Mesenchymal stem cell (in vitro differentiated cells and primary cell): ENCODE measurements at regions not wholly inside any gene's neighbourhood (a gene's known extent, or its start where the extent isn't known, plus 50 kb on each side); places are given as distances from the start of the nearest gene placed in this dataset.

Experiments
- DNase-seq: peaks from one replicate; pipeline ENCODE4 v3.0.0-alpha.2; 2013
- H2AFZ ChIP-seq: one replicate; pipeline ENCODE4 v1.6.1; 2013; ENCODE audit warnings: low read depth, mild to moderate bottlenecking, control low read depth, inconsistent platforms, low read length, moderate library complexity
- H2AK5ac ChIP-seq: 2 replicates; pipeline ENCODE4 v1.6.1; 2013; ENCODE audit warnings: low read length, moderate library complexity, mild to moderate bottlenecking, inconsistent platforms; ENCODE audit not compliant: severe bottlenecking
- H2BK120ac ChIP-seq: one replicate; pipeline ENCODE4 v1.6.1; 2013; ENCODE audit warnings: low read depth, mild to moderate bottlenecking, inconsistent platforms, low read length, moderate library complexity
- H2BK12ac ChIP-seq, 2 experiments: one replicate each; pipeline ENCODE4 v1.6.1; 2013; ENCODE audit warnings: inconsistent platforms in 2 of 2, low read length in 2 of 2, mild to moderate bottlenecking in 2 of 2, moderate library complexity in 2 of 2, control low read depth in 1 of 2
- H2BK15ac ChIP-seq: one replicate; pipeline ENCODE4 v1.6.1; 2013; ENCODE audit warnings: mild to moderate bottlenecking, low read depth, inconsistent platforms; ENCODE audit not compliant: poor library complexity, severe bottlenecking
- H2BK5ac ChIP-seq: 2 replicates; pipeline ENCODE4 v1.6.1; 2013; ENCODE audit warnings: low read depth, mild to moderate bottlenecking, low read length, control low read depth, inconsistent platforms; ENCODE audit not compliant: poor library complexity, severe bottlenecking
- H3K14ac ChIP-seq, 2 experiments: one replicate each; pipeline ENCODE4 v1.6.1; 2013; ENCODE audit warnings: inconsistent platforms in 2 of 2, low read length in 2 of 2, control low read depth in 1 of 2, mild to moderate bottlenecking in 1 of 2, moderate library complexity in 1 of 2
- H3K18ac ChIP-seq, 2 experiments: one replicate each; pipeline ENCODE4 v1.6.1; 2013; ENCODE audit warnings: inconsistent platforms in 2 of 2, low read length in 2 of 2, control low read depth in 1 of 2, low read depth in 1 of 2, mild to moderate bottlenecking in 1 of 2
- H3K23ac ChIP-seq, 2 experiments: one replicate each; pipeline ENCODE4 v1.6.1; 2013; ENCODE audit warnings: inconsistent platforms in 2 of 2, low read length in 2 of 2, mild to moderate bottlenecking in 2 of 2, moderate library complexity in 2 of 2, control low read depth in 1 of 2
- H3K27ac ChIP-seq: 2 replicates; pipeline ENCODE4 v1.5.1; 2013; ENCODE audit warnings: mild to moderate bottlenecking, moderate library complexity, low read length, control low read depth, inconsistent platforms; ENCODE audit not compliant: poor library complexity, severe bottlenecking
- H3K27me3 ChIP-seq, 2 experiments: 2 replicates each; pipeline versions ENCODE4 v1.6.1 to v1.7.0; 2013; ENCODE audit warnings: low read length in 2 of 2, mild to moderate bottlenecking in 2 of 2, moderate library complexity in 2 of 2, control low read depth in 1 of 2, inconsistent platforms in 1 of 2; ENCODE audit not compliant: control insufficient read depth in 1 of 2, insufficient read depth in 1 of 2
- H3K36me3 ChIP-seq, 2 experiments: 2 replicates each; pipeline versions ENCODE4 v1.6.1 to v1.7.0; 2013; ENCODE audit warnings: low read length in 2 of 2, control low read depth in 1 of 2, inconsistent platforms in 1 of 2, low read depth in 1 of 2, mild to moderate bottlenecking in 1 of 2; ENCODE audit not compliant: insufficient read depth in 2 of 2, control insufficient read depth in 1 of 2
- H3K4ac ChIP-seq, 2 experiments: one replicate each; pipeline ENCODE4 v1.6.1; 2013; ENCODE audit warnings: inconsistent platforms in 2 of 2, low read length in 2 of 2, mild to moderate bottlenecking in 2 of 2, moderate library complexity in 2 of 2, control low read depth in 1 of 2, low read depth in 1 of 2
- H3K4me1 ChIP-seq: 2 replicates; pipeline ENCODE4 v1.6.1; 2013; ENCODE audit warnings: low read depth, low read length, control low read depth; ENCODE audit not compliant: control insufficient read depth, insufficient read depth
- H3K4me2 ChIP-seq: 2 replicates; pipeline ENCODE4 v1.6.1; 2013; ENCODE audit warnings: low read length, mild to moderate bottlenecking, inconsistent platforms; ENCODE audit not compliant: poor library complexity, severe bottlenecking
- H3K4me3 ChIP-seq, 2 experiments: 2 replicates each; pipeline versions ENCODE4 v1.5.1 to v1.7.0; 2013; ENCODE audit warnings: low read length in 2 of 2, mild to moderate bottlenecking in 2 of 2, control low read depth in 1 of 2, low read depth in 1 of 2; ENCODE audit not compliant: insufficient read depth in 1 of 2
- H3K79me1 ChIP-seq: replicated peaks from 2 replicates; pipeline ENCODE4 v1.6.1; 2013; ENCODE audit warnings: mild to moderate bottlenecking, control low read depth, low read length, inconsistent platforms; ENCODE audit not compliant: poor library complexity, severe bottlenecking
- H3K9ac ChIP-seq: 2 replicates; pipeline ENCODE4 v1.7.0; 2013; ENCODE audit warnings: mild to moderate bottlenecking, low read length, moderate library complexity
- H3K9me3 ChIP-seq: 2 replicates; pipeline ENCODE4 v1.7.0; 2013; ENCODE audit warnings: mild to moderate bottlenecking, low read length; ENCODE audit not compliant: control insufficient read depth
- H4K8ac ChIP-seq: one replicate; pipeline ENCODE4 v1.6.1; 2013; ENCODE audit warnings: inconsistent platforms, mild to moderate bottlenecking, low read length, moderate library complexity
- H4K91ac ChIP-seq: one replicate; pipeline ENCODE4 v1.6.1; 2013; ENCODE audit warnings: mild to moderate bottlenecking, low read length, inconsistent platforms
- whole genome bisulfite sequencing: methylation state at CpG from one replicate; pipeline ENCODE4 v1.1.7; 2013; ENCODE audit warnings: mixed read lengths; 5-methylcytosine and 5-hydroxymethylcytosine counted together

DNA sequence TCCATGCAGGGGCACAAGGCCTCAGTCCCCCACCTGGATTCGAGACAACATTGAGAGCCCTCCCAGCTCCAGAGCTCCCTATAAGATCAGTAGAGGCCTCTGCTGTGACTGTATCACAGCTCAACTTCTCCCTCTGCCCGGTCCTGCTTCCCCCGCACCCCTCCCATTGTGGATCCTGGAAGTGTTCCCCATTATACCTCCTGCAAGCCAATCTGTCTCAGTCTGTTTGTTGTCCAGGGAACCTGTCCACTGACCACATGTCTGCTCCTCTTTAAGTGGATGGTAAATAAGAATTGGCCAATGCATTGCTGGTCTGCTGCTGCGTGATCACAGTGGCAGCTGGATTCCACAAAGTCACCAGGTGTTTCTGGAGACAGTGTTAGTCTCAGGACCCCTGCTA lies 259.7 kb upstream of the HABP2 start:
- no peak overlapping the region for H3K27ac ChIP-seq
- H3K4me2 ChIP-seq, result no peak overlapping the region
- no peak overlapping the region for H3K18ac ChIP-seq
- no peak overlapping the region for H4K91ac ChIP-seq
- no peak overlapping the region for H2AFZ ChIP-seq
- H3K79me1 ChIP-seq, result peaks cover 1% of the 10 kb centered on the region
- no peak overlapping the region for H2BK120ac ChIP-seq
- H3K9me3 ChIP-seq, result no peaks in the 10 kb centered on the region
- no peak overlapping the region for H3K4me3 ChIP-seq
- no peak overlapping the region for H2BK15ac ChIP-seq
- H2BK5ac ChIP-seq, result no peak overlapping the region
- no peak for DNase-seq
- no peak overlapping the region for H3K14ac ChIP-seq
- H3K23ac ChIP-seq, result peak overlapping the region in 1 of 2 experiments; percentile 64
- peaks cover 4% of the 10 kb centered on the region for H3K4me1 ChIP-seq
- H4K8ac ChIP-seq, result no peak overlapping the region
- 100% methylated on average over 4 of the region's 4 CpGs for WGBS
- no peak overlapping the region for H2BK12ac ChIP-seq
- H3K9ac ChIP-seq, result no peak overlapping the region
- no peaks in the 10 kb centered on the region for H3K27me3 ChIP-seq
- H3K4ac ChIP-seq, result no peak overlapping the region
- no peak overlapping the region for H2AK5ac ChIP-seq
- no peaks in the 10 kb centered on the region for H3K36me3 ChIP-seq

DNA sequence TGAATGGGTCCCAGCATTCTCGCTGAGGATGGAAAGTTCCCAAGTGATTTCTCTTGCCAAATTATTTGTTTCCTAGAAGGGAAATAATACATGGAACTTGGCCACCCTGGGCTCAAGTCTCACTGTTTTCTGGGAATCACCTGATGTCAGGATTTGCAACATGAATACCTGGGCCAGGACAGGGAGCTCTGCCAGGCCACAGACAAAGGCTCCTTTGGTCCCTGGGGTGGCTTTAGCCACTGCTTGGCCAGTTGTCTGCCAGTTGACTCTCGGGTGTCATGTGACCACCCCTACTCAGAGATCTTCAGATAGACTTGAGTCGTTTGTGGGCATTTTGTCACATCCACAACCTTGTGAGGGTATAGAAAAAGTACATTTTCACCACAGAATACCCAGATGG lies 258.0 kb upstream of the HABP2 start:
- Histone ChIP-seq H3K9me3 (no peaks in the 10 kb centered on the region), H3K27ac (no peak overlapping the region), H2AFZ (no peak overlapping the region), H2BK15ac (no peak overlapping the region), H2AK5ac (peak overlapping the region; percentile 65), H2BK5ac (no peak overlapping the region), H3K18ac (no peak overlapping the region), H4K8ac (no peak overlapping the region), H3K4me1 (peaks cover 15% of the 10 kb centered on the region), H3K14ac (no peak overlapping the region), H4K91ac (no peak overlapping the region), H2BK120ac (no peak overlapping the region), H3K27me3 (no peaks in the 10 kb centered on the region), H3K9ac (no peak overlapping the region), H3K79me1 (peaks cover 1% of the 10 kb centered on the region), H3K4me3 (no peak overlapping the region), H3K36me3 (no peaks in the 10 kb centered on the region), H3K23ac (no peak overlapping the region), H2BK12ac (no peak overlapping the region), H3K4me2 (no peak overlapping the region), H3K4ac (no peak overlapping the region)
- no peak for DNase-seq
- 93% methylated on average over 2 of the region's 3 CpGs for WGBS

DNA sequence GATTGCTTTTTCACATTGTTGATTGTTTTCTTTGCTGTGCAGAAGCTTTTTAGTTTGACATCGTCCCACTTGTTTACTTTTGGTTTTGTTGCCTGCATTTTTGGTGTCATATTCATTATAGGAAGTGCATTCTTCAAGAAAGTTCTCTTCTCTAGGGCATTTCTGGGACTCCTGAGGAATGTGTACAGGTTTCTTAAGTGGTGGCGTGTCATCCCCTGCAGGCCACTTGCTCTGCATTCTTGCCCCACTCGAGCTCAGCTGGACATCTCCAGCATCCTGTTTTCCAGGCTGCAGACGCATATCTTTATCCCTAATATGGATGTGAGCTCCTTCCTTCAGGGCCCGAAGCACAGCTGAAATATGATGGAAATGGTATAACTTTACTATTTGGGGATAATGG lies 255.6 kb upstream of the HABP2 start:
- no peak overlapping the region for H2AFZ ChIP-seq
- 3% methylated on average over 4 of the region's 5 CpGs for WGBS
- peak; percentile 50 for DNase-seq
- no peak overlapping the region for H3K9ac ChIP-seq
- peak overlapping the region; percentile 73 for H3K27ac ChIP-seq
- no peaks in the 10 kb centered on the region for H3K27me3 ChIP-seq
- no peak overlapping the region for H3K18ac ChIP-seq
- no peak overlapping the region for H2BK120ac ChIP-seq
- H2BK12ac ChIP-seq, result no peak overlapping the region
- H3K4me2 ChIP-seq, result no peak overlapping the region
- no peak overlapping the region for H3K14ac ChIP-seq
- H4K8ac ChIP-seq, result no peak overlapping the region
- no peaks in the 10 kb centered on the region for H3K36me3 ChIP-seq
- H3K9me3 ChIP-seq, result no peaks in the 10 kb centered on the region
- peaks cover 1% of the 10 kb centered on the region for H3K79me1 ChIP-seq
- H2BK15ac ChIP-seq, result no peak overlapping the region
- H4K91ac ChIP-seq, result no peak overlapping the region
- H3K4me1 ChIP-seq, result peaks cover 15% of the 10 kb centered on the region
- H3K23ac ChIP-seq, result no peak overlapping the region
- no peak overlapping the region for H3K4ac ChIP-seq
- no peak overlapping the region for H2BK5ac ChIP-seq
- H3K4me3 ChIP-seq, result no peak overlapping the region
- H2AK5ac ChIP-seq, result no peak overlapping the region

DNA sequence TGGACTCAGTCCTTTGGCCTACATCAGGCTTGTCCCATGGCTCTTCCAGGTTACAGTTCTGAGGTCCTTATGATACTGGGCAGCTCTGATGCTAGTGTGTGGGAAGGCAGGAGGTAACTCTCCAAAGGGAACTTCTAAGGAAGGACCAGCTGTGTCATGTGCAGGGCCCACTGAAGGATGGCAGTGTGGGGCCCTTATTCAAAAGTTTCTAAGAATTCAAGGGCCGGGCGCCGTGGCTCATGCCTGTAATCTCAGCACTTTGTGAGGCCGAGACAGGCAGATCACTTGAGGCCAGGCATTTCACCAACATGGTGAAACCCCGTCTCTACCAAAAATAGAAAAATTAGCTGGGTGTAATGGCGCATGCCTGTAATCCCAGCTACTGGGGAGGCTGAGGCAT lies 254.2 kb upstream of the HABP2 start:
- Histone ChIP-seq H3K79me1 (peaks cover 1% of the 10 kb centered on the region), H3K14ac (no peak overlapping the region), H3K4ac (no peak overlapping the region), H3K4me2 (no peak overlapping the region), H3K4me1 (peaks cover 15% of the 10 kb centered on the region), H3K4me3 (no peak overlapping the region), H2BK5ac (no peak overlapping the region), H3K9me3 (no peaks in the 10 kb centered on the region), H3K9ac (no peak overlapping the region), H3K23ac (no peak overlapping the region), H4K8ac (no peak overlapping the region), H3K27ac (no peak overlapping the region), H2BK15ac (no peak overlapping the region), H3K27me3 (no peaks in the 10 kb centered on the region), H2AFZ (no peak overlapping the region), H3K36me3 (no peaks in the 10 kb centered on the region), H4K91ac (no peak overlapping the region), H2AK5ac (peak overlapping the region; percentile 18), H2BK120ac (no peak overlapping the region), H2BK12ac (no peak overlapping the region), H3K18ac (no peak overlapping the region)
- 97% methylated on average over 6 of the region's 6 CpGs for WGBS
- DNase-seq, result no peak
